ENCODE measurements at regions not wholly inside any gene's neighbourhood (a gene's known extent, or its start where the extent isn't known, plus 50 kb on each side); places are given as distances from the start of the nearest gene placed in this dataset.

DNA sequence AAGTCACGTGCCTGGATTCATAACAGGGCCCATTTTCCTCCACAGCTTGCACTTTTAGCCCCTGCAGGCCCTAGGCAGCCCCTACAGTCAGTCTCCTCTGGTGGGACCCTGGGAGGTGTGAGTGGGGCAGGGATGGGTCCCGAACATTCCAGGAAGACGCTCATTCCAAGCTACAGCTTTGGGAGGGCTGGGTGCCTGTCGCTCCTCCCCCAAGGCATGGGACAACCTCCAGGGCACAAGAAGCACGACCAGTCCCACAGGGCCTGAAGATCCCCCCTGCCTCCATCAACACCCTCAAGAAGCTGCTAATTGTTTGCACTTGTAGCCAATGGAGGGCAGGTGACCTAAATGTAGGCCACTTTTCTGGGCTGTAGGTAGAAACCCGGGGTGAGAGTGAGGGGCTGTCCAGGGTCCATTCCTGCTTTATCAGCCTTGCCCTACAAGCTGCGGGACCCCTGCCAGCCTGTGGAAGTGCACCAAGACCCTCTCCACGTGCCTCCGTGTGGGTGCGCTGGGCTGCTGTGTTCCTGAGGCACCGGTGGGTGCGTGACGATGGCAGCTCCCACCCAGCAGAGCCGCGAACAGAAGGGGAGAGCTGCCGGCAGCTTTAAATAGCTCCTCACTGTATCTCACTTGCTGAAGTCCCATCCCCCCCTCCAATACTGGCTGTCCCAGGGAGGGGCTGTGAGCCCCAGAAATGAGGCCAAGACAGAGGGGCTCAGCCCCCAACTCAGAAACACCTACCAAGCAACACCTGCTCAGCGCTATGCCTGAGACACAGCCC lies 91.9 kb upstream of the ARAP3 start:
- H3K9me3 Mint-ChIP-seq (ENCODE audit: low read depth), result no peaks in the 10 kb centered on the region
- no peak overlapping the region for H3K27ac Mint-ChIP-seq (ENCODE audit: unreplicated experiment)
- no peak for DNase-seq (ENCODE audit: low spot score)
- peaks cover 18% of the 10 kb centered on the region for H3K4me1 Mint-ChIP-seq (ENCODE audit: low read depth)
- TF ChIP-seq CTCF (IDR thresholded peaks at IDR 0.05), result no peak
- peaks cover 5% of the 10 kb centered on the region for H3K27me3 Mint-ChIP-seq (ENCODE audit: low read depth)
- H3K36me3 Mint-ChIP-seq (ENCODE audit: low read depth), result no peaks in the 10 kb centered on the region
- no peak overlapping the region for H3K4me3 Mint-ChIP-seq (ENCODE audit: unreplicated experiment)

DNA sequence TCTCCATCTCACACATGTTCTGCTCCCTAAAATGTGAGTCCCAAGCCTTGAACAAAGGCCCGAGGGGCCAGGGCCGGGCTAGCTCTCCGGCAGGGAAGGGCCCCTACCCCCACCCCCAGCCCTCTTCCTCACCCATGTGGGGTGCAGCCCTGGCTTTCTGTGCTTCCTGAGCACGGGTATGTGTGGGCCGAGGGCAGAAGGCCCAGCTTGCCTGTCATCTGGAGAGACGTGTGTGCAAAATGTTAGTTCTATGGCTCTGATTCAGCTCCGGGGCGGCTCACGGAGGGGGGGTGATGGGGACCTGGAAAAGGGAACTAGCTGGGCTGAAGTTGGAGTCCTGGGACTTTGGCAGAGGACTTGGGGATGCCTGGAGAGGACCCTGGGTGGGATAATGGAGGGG lies 90.3 kb upstream of the ARAP3 start:
- H3K4me3 Mint-ChIP-seq (ENCODE audit: unreplicated experiment), result no peak overlapping the region
- DNase-seq (ENCODE audit: low spot score), result no peak
- no peak overlapping the region for H3K27ac Mint-ChIP-seq (ENCODE audit: unreplicated experiment)
- H3K4me1 Mint-ChIP-seq (ENCODE audit: low read depth), result peaks cover 5% of the 10 kb centered on the region
- no peaks in the 10 kb centered on the region for H3K36me3 Mint-ChIP-seq (ENCODE audit: low read depth)
- no peak for TF ChIP-seq CTCF (IDR thresholded peaks at IDR 0.05)
- no peaks in the 10 kb centered on the region for H3K9me3 Mint-ChIP-seq (ENCODE audit: low read depth)
- H3K27me3 Mint-ChIP-seq (ENCODE audit: low read depth), result peaks cover 7% of the 10 kb centered on the region

GRCh38 chr5:141771562-141771961 lies 89.5 kb upstream of the ARAP3 start:
- Mint-ChIP-seq H3K4me1 (ENCODE audit: low read depth) (peaks cover 5% of the 10 kb centered on the region), H3K9me3 (ENCODE audit: low read depth) (no peaks in the 10 kb centered on the region), H3K27me3 (ENCODE audit: low read depth) (peaks cover 7% of the 10 kb centered on the region), H3K4me3 (ENCODE audit: unreplicated experiment) (no peak overlapping the region), H3K27ac (ENCODE audit: unreplicated experiment) (no peak overlapping the region), H3K36me3 (ENCODE audit: low read depth) (no peaks in the 10 kb centered on the region)
- TF ChIP-seq CTCF (IDR thresholded peaks at IDR 0.05), result no peak
- no peak for DNase-seq (ENCODE audit: low spot score)

GRCh38 chr5:141771031-141771430 lies 89.0 kb upstream of the ARAP3 start:
- no peaks in the 10 kb centered on the region for H3K9me3 Mint-ChIP-seq (ENCODE audit: low read depth)
- no peak for DNase-seq (ENCODE audit: low spot score)
- H3K4me3 Mint-ChIP-seq (ENCODE audit: unreplicated experiment), result no peak overlapping the region
- no peaks in the 10 kb centered on the region for H3K36me3 Mint-ChIP-seq (ENCODE audit: low read depth)
- H3K4me1 Mint-ChIP-seq (ENCODE audit: low read depth), result peaks cover 5% of the 10 kb centered on the region
- peaks cover 7% of the 10 kb centered on the region for H3K27me3 Mint-ChIP-seq (ENCODE audit: low read depth)
- no peak for TF ChIP-seq CTCF (IDR thresholded peaks at IDR 0.05)
- no peak overlapping the region for H3K27ac Mint-ChIP-seq (ENCODE audit: unreplicated experiment)

GRCh38 chr5:141769671-141770070 lies 87.6 kb upstream of the ARAP3 start:
- H3K4me3 Mint-ChIP-seq (ENCODE audit: unreplicated experiment), result no peak overlapping the region
- no peaks in the 10 kb centered on the region for H3K9me3 Mint-ChIP-seq (ENCODE audit: low read depth)
- H3K4me1 Mint-ChIP-seq (ENCODE audit: low read depth), result peaks cover 5% of the 10 kb centered on the region
- H3K36me3 Mint-ChIP-seq (ENCODE audit: low read depth), result no peaks in the 10 kb centered on the region
- peaks cover 8% of the 10 kb centered on the region for H3K27me3 Mint-ChIP-seq (ENCODE audit: low read depth)
- no peak overlapping the region for H3K27ac Mint-ChIP-seq (ENCODE audit: unreplicated experiment)
- DNase-seq (ENCODE audit: low spot score), result no peak
- no peak for TF ChIP-seq CTCF (IDR thresholded peaks at IDR 0.05)

Data from chondrocyte (in vitro differentiated cells).